CD8-positive, alpha-beta memory T cell (primary cell): ENCODE measurements at regions not wholly inside any gene's neighbourhood (a gene's known extent, or its start where the extent isn't known, plus 50 kb on each side); places are given as distances from the start of the nearest gene placed in this dataset.

ENCODE experiments used
- CTCF ChIA-PET: fragments of 350-600 bp; sonication (Branson Sonifier 250); formaldehyde crosslinking; loops from one replicate; lab custom pipeline; 2021; ENCODE audit warnings: antibody characterized with exemption; lab: Charles Lee
- POLR2A ChIA-PET: fragments of 350-600 bp; sonication (Branson Sonifier 250); formaldehyde crosslinking; loops from one replicate; lab custom pipeline; 2021; ENCODE audit warnings: antibody characterized with exemption; lab: Charles Lee
- DNase-seq, 5 donors: peaks; one replicate each; pipeline versions ENCODE4 v3.0.0 to v3.0.0-alpha.2; 2020 to 2022; ENCODE audit warnings: mixed read lengths in 1 of 5
- H3K27ac ChIP-seq: one replicate; pipeline ENCODE4 v1.7.0; 2013; ENCODE audit warnings: low read depth, mild to moderate bottlenecking, low read length, moderate library complexity
- H3K27me3 ChIP-seq: 2 replicates; pipeline ENCODE4 v1.7.0; 2013; ENCODE audit warnings: low read length, mild to moderate bottlenecking; ENCODE audit not compliant: insufficient read depth, poor library complexity, severe bottlenecking
- H3K36me3 ChIP-seq: 2 replicates; pipeline ENCODE4 v1.7.0; 2013; ENCODE audit warnings: mild to moderate bottlenecking, low read length, moderate library complexity; ENCODE audit not compliant: insufficient read depth
- H3K4me1 ChIP-seq: 2 replicates; pipeline ENCODE4 v1.7.0; 2013; ENCODE audit warnings: mild to moderate bottlenecking, low read length, moderate library complexity; ENCODE audit not compliant: insufficient read depth
- H3K4me3 ChIP-seq: 2 replicates; pipeline ENCODE4 v1.7.0; 2013; ENCODE audit warnings: mild to moderate bottlenecking, low read length
- H3K9me3 ChIP-seq: 2 replicates; pipeline ENCODE4 v1.7.0; 2013; ENCODE audit warnings: mild to moderate bottlenecking, low read length
- H3K27ac Mint-ChIP-seq, 8 donors: one replicate each; pipeline ENCODE4 v1.8.0; 2020 to 2021; ENCODE audit warnings: mixed read lengths in 8 of 8, mild to moderate bottlenecking in 6 of 8, inconsistent platforms in 3 of 8, moderate library complexity in 3 of 8
- H3K27me3 Mint-ChIP-seq, 2 donors: one replicate each; pipeline ENCODE4 v1.8.0; 2020 to 2021; ENCODE audit warnings: mixed read lengths in 2 of 2, mild to moderate bottlenecking in 1 of 2, moderate library complexity in 1 of 2
- H3K36me3 Mint-ChIP-seq, 3 donors: one replicate each; pipeline ENCODE4 v1.8.0; 2020 to 2021; ENCODE audit warnings: mixed read lengths in 3 of 3, inconsistent platforms in 1 of 3, mild to moderate bottlenecking in 1 of 3
- H3K4me1 Mint-ChIP-seq, 3 donors: one replicate each; pipeline ENCODE4 v1.8.0; 2020 to 2021; ENCODE audit warnings: mixed read lengths in 3 of 3, inconsistent platforms in 1 of 3, mild to moderate bottlenecking in 1 of 3
- H3K4me3 Mint-ChIP-seq, 7 donors: one replicate each; pipeline ENCODE4 v1.8.0; 2020 to 2021; ENCODE audit warnings: mixed read lengths in 7 of 7, mild to moderate bottlenecking in 6 of 7, moderate library complexity in 4 of 7, inconsistent platforms in 2 of 7
- H3K9me3 Mint-ChIP-seq, 5 donors: one replicate each; pipeline ENCODE4 v1.8.0; 2020 to 2022; ENCODE audit warnings: mixed read lengths in 5 of 5, mild to moderate bottlenecking in 3 of 5, moderate library complexity in 2 of 5, inconsistent platforms in 1 of 5

- H3K9me3 Mint-ChIP-seq: peaks cover 0 to 4% (median 0%) of the 10 kb centered on the region in 5 donors
- ChIA-PET CTCF (no interaction called here), POLR2A (no interaction called here)
- H3K4me3 Mint-ChIP-seq: no peak overlapping the region
- H3K36me3 ChIP-seq: no peaks in the 10 kb centered on the region
- H3K4me1 ChIP-seq: no peaks in the 10 kb centered on the region
- H3K9me3 ChIP-seq: no peaks in the 10 kb centered on the region
- H3K4me1 Mint-ChIP-seq: no peaks in the 10 kb centered on the region
- DNase-seq: no peak
- no peak overlapping the region for H3K27ac ChIP-seq
- H3K36me3 Mint-ChIP-seq: no peaks in the 10 kb centered on the region
- H3K27me3 ChIP-seq: no peaks in the 10 kb centered on the region
- no peak overlapping the region for H3K4me3 ChIP-seq
- peaks cover 3 to 8% of the 10 kb centered on the region in 2 donors for H3K27me3 Mint-ChIP-seq
- H3K27ac Mint-ChIP-seq: no peak overlapping the region
Measured at GRCh38 chr15:29888646-29889045, 66.4 kb upstream of the TJP1 start.

DNA sequence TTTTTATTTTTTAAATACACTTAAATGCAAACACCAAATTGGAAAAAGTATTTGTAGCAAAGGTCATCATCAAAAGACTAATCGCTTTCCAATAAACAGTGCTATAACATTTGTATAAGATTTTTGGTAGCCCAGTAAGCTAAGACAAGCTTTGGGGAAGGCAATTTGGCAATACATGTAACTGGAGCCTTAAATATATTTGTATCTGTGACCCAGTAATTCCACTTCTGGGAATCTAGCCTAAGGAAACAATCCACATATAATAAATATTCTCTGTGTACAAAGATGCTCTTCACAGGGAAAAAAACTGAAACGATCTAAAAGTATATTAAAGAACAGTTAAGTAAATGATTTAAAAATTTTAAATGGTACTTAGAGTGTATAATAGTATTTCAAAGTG is 65.5 kb upstream of the TJP1 start:
- POLR2A ChIA-PET: no interaction called here
- H3K4me3 Mint-ChIP-seq: no peak overlapping the region

DNA sequence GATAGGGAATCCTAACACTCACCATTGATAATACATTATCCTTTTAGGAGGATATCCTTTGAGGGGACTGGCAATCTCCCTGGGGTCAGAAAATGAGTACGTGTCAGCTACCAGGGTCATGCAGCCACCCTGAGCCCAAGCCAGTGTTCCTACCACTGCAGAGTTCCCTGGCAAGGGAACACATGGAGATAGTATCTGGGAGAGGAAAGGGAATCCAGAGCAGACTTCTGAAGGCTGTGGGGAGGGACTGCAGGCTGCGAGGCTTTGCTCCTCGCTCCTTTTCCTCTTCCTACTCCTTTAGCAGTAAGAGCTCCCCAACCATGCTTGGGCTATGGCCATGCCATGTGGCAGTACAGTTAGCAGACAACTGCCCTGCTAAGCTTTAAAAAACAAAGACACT is 62.9 kb upstream of the TJP1 start:
- H3K36me3 Mint-ChIP-seq: no peaks in the 10 kb centered on the region
- Histone ChIP-seq H3K36me3 (no peaks in the 10 kb centered on the region), H3K27ac (no peak overlapping the region), H3K4me1 (no peaks in the 10 kb centered on the region), H3K27me3 (no peaks in the 10 kb centered on the region), H3K4me3 (no peak overlapping the region), H3K9me3 (no peaks in the 10 kb centered on the region)
- H3K4me1 Mint-ChIP-seq: no peaks in the 10 kb centered on the region
- CTCF ChIA-PET: no interaction called here
- no peak overlapping the region for H3K27ac Mint-ChIP-seq
- H3K27me3 Mint-ChIP-seq: peaks cover 3 to 4% of the 10 kb centered on the region in 2 donors
- DNase-seq: no peak
- POLR2A ChIA-PET: no interaction called here
- no peak overlapping the region for H3K4me3 Mint-ChIP-seq
- H3K9me3 Mint-ChIP-seq: peaks cover 0 to 4% (median 0%) of the 10 kb centered on the region in 5 donors

More for the DNA sequence above, 65.5 kb upstream of the TJP1 start:
- Mint-ChIP-seq H3K36me3 (no peaks in the 10 kb centered on the region), H3K27me3 (peaks cover 3 to 10% of the 10 kb centered on the region in 2 donors), H3K9me3 (peaks cover 0 to 4% (median 0%) of the 10 kb centered on the region in 5 donors), H3K4me1 (no peaks in the 10 kb centered on the region), H3K27ac (no peak overlapping the region)
- Histone ChIP-seq H3K27ac (no peak overlapping the region), H3K9me3 (no peaks in the 10 kb centered on the region), H3K4me3 (no peak overlapping the region), H3K27me3 (no peaks in the 10 kb centered on the region), H3K36me3 (no peaks in the 10 kb centered on the region), H3K4me1 (no peaks in the 10 kb centered on the region)
- DNase-seq: no peak
- CTCF ChIA-PET: no interaction called here

DNA sequence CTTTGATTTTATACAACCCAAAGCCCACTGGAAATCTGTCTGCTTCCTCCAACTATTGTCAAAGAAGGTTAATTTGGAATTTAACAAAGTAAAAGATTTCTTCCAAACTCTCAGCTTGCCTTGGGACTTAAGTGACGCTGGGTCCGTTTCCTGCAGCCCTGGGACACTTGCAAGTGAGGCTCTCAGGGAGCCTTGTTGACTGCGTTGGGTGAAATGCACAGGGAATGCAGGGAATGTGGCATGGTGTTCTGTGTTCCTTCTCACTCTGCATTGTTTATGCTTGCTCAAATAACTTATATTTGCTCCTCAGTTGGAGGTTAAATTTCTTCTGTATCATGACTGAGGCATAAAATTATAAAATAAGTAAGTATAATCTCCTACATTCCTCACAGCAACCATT is 60.9 kb upstream of the TJP1 start:
- Mint-ChIP-seq H3K4me1 (no peaks in the 10 kb centered on the region), H3K4me3 (no peak overlapping the region), H3K9me3 (peaks cover 0 to 4% (median 0%) of the 10 kb centered on the region in 5 donors), H3K36me3 (no peaks in the 10 kb centered on the region), H3K27me3 (peaks cover 3 to 9% of the 10 kb centered on the region in 2 donors), H3K27ac (no peak overlapping the region)
- Histone ChIP-seq H3K27me3 (no peaks in the 10 kb centered on the region), H3K4me3 (no peak overlapping the region), H3K9me3 (no peaks in the 10 kb centered on the region), H3K36me3 (no peaks in the 10 kb centered on the region), H3K4me1 (no peaks in the 10 kb centered on the region), H3K27ac (no peak overlapping the region)
- CTCF ChIA-PET: no interaction called here
- no peak for DNase-seq
- POLR2A ChIA-PET: no interaction called here

GRCh38 chr15:29880886-29881285 is 58.6 kb upstream of the TJP1 start:
- H3K4me1 ChIP-seq: no peaks in the 10 kb centered on the region
- POLR2A ChIA-PET: no interaction called here

GRCh38 chr15:29880341-29880740 is 58.1 kb upstream of the TJP1 start:
- no peak for DNase-seq
- Histone ChIP-seq H3K27ac (no peak overlapping the region), H3K4me1 (no peaks in the 10 kb centered on the region), H3K4me3 (no peak overlapping the region), H3K9me3 (no peaks in the 10 kb centered on the region), H3K36me3 (no peaks in the 10 kb centered on the region), H3K27me3 (no peaks in the 10 kb centered on the region)
- H3K4me1 Mint-ChIP-seq: no peaks in the 10 kb centered on the region
- H3K27me3 Mint-ChIP-seq: peaks cover 0 to 9% of the 10 kb centered on the region in 2 donors
- POLR2A ChIA-PET: no interaction called here
- CTCF ChIA-PET: no interaction called here
- H3K27ac Mint-ChIP-seq: no peak overlapping the region
- H3K4me3 Mint-ChIP-seq: no peak overlapping the region
- no peaks in the 10 kb centered on the region for H3K36me3 Mint-ChIP-seq
- peaks cover 0 to 2% (median 0%) of the 10 kb centered on the region in 5 donors for H3K9me3 Mint-ChIP-seq

More at GRCh38 chr15:29880886-29881285, 58.6 kb upstream of the TJP1 start:
- Mint-ChIP-seq H3K4me3 (no peak overlapping the region), H3K4me1 (no peaks in the 10 kb centered on the region), H3K9me3 (peaks cover 0 to 2% (median 0%) of the 10 kb centered on the region in 5 donors), H3K36me3 (no peaks in the 10 kb centered on the region), H3K27ac (no peak overlapping the region), H3K27me3 (peaks cover 0 to 9% of the 10 kb centered on the region in 2 donors)
- H3K4me3 ChIP-seq: no peak overlapping the region
- no peak for DNase-seq
- no peak overlapping the region for H3K27ac ChIP-seq
- no peaks in the 10 kb centered on the region for H3K27me3 ChIP-seq
- no peaks in the 10 kb centered on the region for H3K36me3 ChIP-seq
- no peaks in the 10 kb centered on the region for H3K9me3 ChIP-seq
- CTCF ChIA-PET: no interaction called here

- ChIA-PET POLR2A (no interaction called here), CTCF (no interaction called here)
- peaks cover 0 to 2% (median 0%) of the 10 kb centered on the region in 5 donors for H3K9me3 Mint-ChIP-seq
- H3K36me3 Mint-ChIP-seq: no peaks in the 10 kb centered on the region
- H3K4me3 ChIP-seq: no peak overlapping the region
- no peaks in the 10 kb centered on the region for H3K4me1 ChIP-seq
- H3K27me3 ChIP-seq: no peaks in the 10 kb centered on the region
- H3K4me1 Mint-ChIP-seq: no peaks in the 10 kb centered on the region
- DNase-seq: no peak
- H3K36me3 ChIP-seq: no peaks in the 10 kb centered on the region
- no peak overlapping the region for H3K27ac ChIP-seq
- no peaks in the 10 kb centered on the region for H3K9me3 ChIP-seq
- H3K4me3 Mint-ChIP-seq: no peak overlapping the region
- H3K27ac Mint-ChIP-seq: no peak overlapping the region
- H3K27me3 Mint-ChIP-seq: peaks cover 0 to 5% of the 10 kb centered on the region in 2 donors
Measured at GRCh38 chr15:29874977-29875376, 52.7 kb upstream of the TJP1 start.

DNA sequence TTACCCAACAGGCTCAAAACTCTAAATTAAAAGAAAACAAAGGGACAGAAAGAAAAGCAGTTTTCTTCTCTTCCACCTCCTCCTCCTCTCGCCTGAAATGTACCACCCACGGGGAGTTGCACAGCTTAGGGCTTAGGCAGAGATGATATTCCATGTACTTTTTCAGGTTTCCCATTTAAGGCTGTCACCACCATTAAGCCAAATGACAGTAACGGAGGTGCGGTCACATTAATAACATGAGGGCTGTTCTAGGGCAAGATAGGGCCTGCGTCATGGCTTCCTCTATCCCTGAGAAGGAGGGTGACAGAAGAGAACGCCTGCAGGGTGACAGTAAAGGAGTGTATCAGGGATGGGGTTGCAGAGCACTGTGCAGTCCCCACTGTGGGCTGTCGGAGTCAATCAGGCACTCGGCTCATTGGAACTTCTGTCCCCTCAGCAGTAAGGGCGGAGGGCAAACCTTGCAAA is 51.7 kb upstream of the TJP1 start:
- H3K9me3 ChIP-seq: no peaks in the 10 kb centered on the region
- CTCF ChIA-PET: no interaction called here
- no peak overlapping the region for H3K4me3 Mint-ChIP-seq
- H3K9me3 Mint-ChIP-seq: peaks cover 0 to 2% (median 0%) of the 10 kb centered on the region in 5 donors
- no peaks in the 10 kb centered on the region for H3K36me3 ChIP-seq
- POLR2A ChIA-PET: no interaction called here
- no peak overlapping the region for H3K27ac ChIP-seq
- no peaks in the 10 kb centered on the region for H3K27me3 ChIP-seq
- H3K4me1 Mint-ChIP-seq: no peaks in the 10 kb centered on the region
- peaks cover 5 to 6% of the 10 kb centered on the region in 2 donors for H3K27me3 Mint-ChIP-seq
- H3K27ac Mint-ChIP-seq: no peak overlapping the region
- no peaks in the 10 kb centered on the region for H3K4me1 ChIP-seq
- DNase-seq: no peak
- no peaks in the 10 kb centered on the region for H3K36me3 Mint-ChIP-seq
- no peak overlapping the region for H3K4me3 ChIP-seq
